HUES64 (cell line): ENCODE measurements at regions not wholly inside any gene's neighbourhood (a gene's known extent, or its start where the extent isn't known, plus 50 kb on each side); places are given as distances from the start of the nearest gene placed in this dataset.
"Not testable (repeated sequence)": the region's sequence is repeated elsewhere in the genome, so short reads cannot be mapped to it uniquely, and the experiment has no call there.

Source experiments
- H3K27ac ChIP-seq: 2 replicates; pipeline ENCODE4 v1.7.0; 2013; ENCODE audit warnings: low read depth, low read length, inconsistent platforms
- H3K27me3 ChIP-seq: 2 replicates; pipeline ENCODE4 v1.6.1; 2013; ENCODE audit warnings: mild to moderate bottlenecking, low read length; ENCODE audit not compliant: insufficient read depth
- H3K36me3 ChIP-seq: 2 replicates; pipeline ENCODE4 v1.6.1; 2013; ENCODE audit warnings: mild to moderate bottlenecking, low read length; ENCODE audit not compliant: insufficient read depth
- H3K4me1 ChIP-seq: 2 replicates; pipeline ENCODE4 v1.6.1; 2013; ENCODE audit warnings: mild to moderate bottlenecking, low read length, moderate library complexity; ENCODE audit not compliant: insufficient read depth
- H3K4me3 ChIP-seq: 2 replicates; pipeline ENCODE4 v1.5.1; 2013; ENCODE audit warnings: mild to moderate bottlenecking, low read length, moderate library complexity
- H3K9ac ChIP-seq: 2 replicates; pipeline ENCODE4 v1.6.1; 2013; ENCODE audit warnings: mild to moderate bottlenecking, low read depth, low read length
- H3K9me3 ChIP-seq: 2 replicates; pipeline ENCODE4 v1.6.1; 2013; ENCODE audit warnings: low read depth, low read length; ENCODE audit not compliant: insufficient read depth
- WGBS: fragments of 150-250, 120-280 bp; methylation state at CpG from one replicate; pipeline ENCODE4 v1.1.7; 2013; ENCODE audit warnings: missing lambda C conversion rate; 5-methylcytosine and 5-hydroxymethylcytosine counted together

GRCh38 chr3:20558161-20558560 lies 372.2 kb upstream of the SGO1 start:
- H3K27ac ChIP-seq = no peak overlapping the region

GRCh38 chr3:20556661-20557060 lies 370.7 kb upstream of the SGO1 start:
- WGBS = 100% methylated on average over 2 of the region's 4 CpGs

More at GRCh38 chr3:20558161-20558560, 372.2 kb upstream of the SGO1 start:
- Histone ChIP-seq H3K27me3 (no peaks in the 10 kb centered on the region), H3K9me3 (no peaks in the 10 kb centered on the region), H3K9ac (no peak overlapping the region), H3K4me3 (no peak overlapping the region), H3K36me3 (no peaks in the 10 kb centered on the region), H3K4me1 (no peaks in the 10 kb centered on the region)
- WGBS = 100% methylated on average over 1 of the region's 2 CpGs

DNA sequence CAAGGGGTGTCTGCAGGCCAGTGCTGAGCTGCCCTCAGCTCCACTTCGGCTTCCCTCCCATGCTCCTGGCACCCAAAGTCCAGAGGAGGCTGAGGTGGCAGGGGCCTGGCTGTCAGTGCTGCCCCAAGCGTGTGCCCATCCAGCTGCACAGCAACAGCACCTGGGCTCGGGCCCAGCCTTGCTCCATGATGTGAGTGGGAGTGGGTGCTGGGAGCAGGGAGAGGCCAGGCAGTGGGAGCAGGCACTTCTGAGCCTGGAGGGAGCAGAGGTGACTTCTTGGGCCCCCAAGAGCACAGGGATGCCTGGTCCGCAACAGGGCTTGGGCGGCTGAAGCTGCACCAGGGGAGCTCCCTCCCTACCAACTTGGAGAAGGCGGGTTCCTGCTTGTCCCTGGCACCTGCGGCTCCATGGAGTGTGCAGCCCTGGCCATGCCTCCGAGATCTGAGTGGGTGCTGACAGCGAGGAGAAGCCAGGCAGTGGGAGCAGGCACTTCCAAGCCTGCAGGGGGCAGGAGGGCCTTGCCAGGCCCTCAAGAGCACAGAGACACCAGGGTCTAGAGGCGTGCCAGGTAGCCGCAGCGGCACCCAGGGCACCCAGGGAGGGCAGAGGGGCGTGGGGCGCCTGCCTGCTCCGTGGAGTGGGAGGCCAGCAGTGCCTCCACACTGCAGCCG lies 366.7 kb upstream of the SGO1 start:
- 96% methylated on average over 16 of the region's 16 CpGs for WGBS
- no peaks in the 10 kb centered on the region for H3K36me3 ChIP-seq
- no peaks in the 10 kb centered on the region for H3K4me1 ChIP-seq
- H3K4me3 ChIP-seq = no peak overlapping the region
- no peak overlapping the region for H3K9ac ChIP-seq
- no peak overlapping the region for H3K27ac ChIP-seq
- peaks cover 3% of the 10 kb centered on the region; the same call in 1 of the 2 replicates for H3K9me3 ChIP-seq
- H3K27me3 ChIP-seq = no peaks in the 10 kb centered on the region

More at GRCh38 chr3:20556661-20557060, 370.7 kb upstream of the SGO1 start:
- H3K4me1 ChIP-seq = no peaks in the 10 kb centered on the region
- peaks cover 3% of the 10 kb centered on the region; the same call in 1 of the 2 replicates for H3K9me3 ChIP-seq
- H3K27me3 ChIP-seq = no peaks in the 10 kb centered on the region
- no peaks in the 10 kb centered on the region for H3K36me3 ChIP-seq
- H3K9ac ChIP-seq = no peak overlapping the region
- no peak overlapping the region for H3K4me3 ChIP-seq
- H3K27ac ChIP-seq = no peak overlapping the region

DNA sequence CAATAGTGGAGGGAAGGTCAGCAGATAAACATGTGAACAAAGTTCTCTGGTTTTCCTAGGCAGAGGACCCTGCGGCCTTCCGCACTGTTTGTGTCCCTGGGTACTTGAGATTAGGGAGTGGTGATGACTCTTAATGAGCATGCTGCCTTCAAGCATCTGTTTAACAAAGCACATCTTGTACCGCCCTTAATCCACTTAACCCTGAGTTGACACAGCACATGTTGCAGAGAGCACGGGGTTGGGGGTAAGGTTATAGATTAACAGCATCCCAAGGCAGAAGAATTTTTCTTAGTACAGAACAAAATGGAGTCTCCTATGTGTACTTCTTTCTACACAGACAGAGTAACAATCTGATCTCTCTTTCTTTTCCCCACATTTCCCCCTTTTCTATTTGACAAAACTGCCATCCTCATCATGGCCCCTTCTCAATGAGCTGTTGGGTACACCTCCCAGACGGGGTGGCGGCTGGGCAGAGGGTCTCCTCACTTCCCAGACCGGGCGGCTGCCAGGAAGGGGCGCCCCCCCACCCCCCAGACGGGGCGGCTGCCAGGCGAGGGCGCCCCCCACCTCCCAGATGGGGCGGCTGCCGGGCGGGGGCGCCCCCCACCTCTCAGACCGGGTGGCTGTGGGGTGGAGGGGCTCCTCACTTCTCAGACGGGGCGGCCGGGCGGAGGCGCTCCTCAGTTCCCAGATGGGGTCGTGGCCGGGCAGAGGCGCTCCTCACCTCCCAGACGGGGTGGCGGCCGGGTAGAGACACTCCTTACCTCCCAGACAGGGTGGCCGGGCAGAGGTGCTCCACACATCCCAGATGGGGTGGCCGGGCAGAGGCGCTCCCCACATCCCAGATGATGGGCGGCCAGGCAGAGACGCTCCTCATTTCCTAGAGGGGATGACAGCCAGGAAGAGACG lies 361.6 kb upstream of the SGO1 start:
- H3K27me3 ChIP-seq, H3K27ac ChIP-seq, H3K9ac ChIP-seq, H3K9me3 ChIP-seq, H3K36me3 ChIP-seq, H3K4me1 ChIP-seq, H3K4me3 ChIP-seq: not testable (repeated sequence)
- WGBS = 96% methylated on average over 29 of the region's 35 CpGs

DNA sequence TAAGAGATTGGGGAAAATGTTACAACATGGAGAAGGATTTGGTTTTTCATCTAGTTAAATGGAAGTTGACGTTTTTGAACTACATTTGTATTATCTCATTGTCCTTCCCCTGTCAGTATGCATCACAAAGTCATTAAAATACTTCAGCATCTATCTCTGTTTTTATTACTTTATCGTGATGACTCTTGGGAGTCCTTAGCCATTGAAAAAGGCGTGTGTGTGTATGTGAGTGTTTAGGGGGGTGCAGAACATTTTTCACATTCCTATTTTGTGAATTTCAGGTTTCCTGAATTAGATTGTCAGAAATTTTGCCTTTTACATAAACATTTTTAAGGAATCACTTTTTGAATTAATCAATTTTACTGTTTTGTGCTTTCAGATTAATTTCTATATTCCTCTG lies 360.6 kb upstream of the SGO1 start:
- Histone ChIP-seq H3K27me3 (no peaks in the 10 kb centered on the region), H3K27ac (no peak overlapping the region), H3K4me3 (no peak overlapping the region), H3K9ac (no peak overlapping the region), H3K4me1 (no peaks in the 10 kb centered on the region), H3K9me3 (no peaks in the 10 kb centered on the region), H3K36me3 (no peaks in the 10 kb centered on the region)
- WGBS = 96% methylated on average over 3 of the region's 3 CpGs

- H3K9me3 ChIP-seq = no peaks in the 10 kb centered on the region
- no peak overlapping the region for H3K27ac ChIP-seq
- H3K4me3 ChIP-seq = no peak overlapping the region
- H3K4me1 ChIP-seq = no peaks in the 10 kb centered on the region
- no peaks in the 10 kb centered on the region for H3K36me3 ChIP-seq
- H3K9ac ChIP-seq = no peak overlapping the region
- WGBS = 96% methylated on average over 5 of the region's 5 CpGs
- no peaks in the 10 kb centered on the region for H3K27me3 ChIP-seq
Measured at GRCh38 chr3:20543535-20544226, 357.7 kb upstream of the SGO1 start.

DNA sequence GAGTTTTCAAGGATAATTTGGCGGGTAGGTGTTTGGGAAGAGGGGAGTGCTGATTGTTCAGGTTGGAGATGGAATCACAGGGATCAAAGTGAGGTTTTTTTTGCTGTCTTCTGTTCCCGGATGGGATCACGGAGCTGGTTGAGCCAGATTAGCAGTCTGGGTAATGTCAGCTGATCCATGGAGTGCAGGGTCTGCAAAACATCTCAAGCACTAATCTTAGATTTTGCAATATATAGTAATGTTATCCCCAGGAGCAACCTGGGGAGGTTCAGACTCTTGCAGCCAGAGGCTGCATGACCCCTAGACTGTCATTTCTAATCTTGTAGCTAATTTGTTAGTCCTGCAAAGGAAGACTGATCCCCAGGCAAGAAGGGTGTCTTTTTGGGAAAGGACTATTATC lies 354.1 kb upstream of the SGO1 start:
- Histone ChIP-seq H3K9ac (no peak overlapping the region), H3K36me3 (no peaks in the 10 kb centered on the region)
- WGBS = 89% methylated on average over 3 of the region's 3 CpGs

GRCh38 chr3:20539666-20540065 lies 353.7 kb upstream of the SGO1 start:
- Histone ChIP-seq H3K36me3 (no peaks in the 10 kb centered on the region), H3K27me3 (no peaks in the 10 kb centered on the region), H3K9ac (no peak overlapping the region), H3K4me1 (no peaks in the 10 kb centered on the region), H3K4me3 (no peak overlapping the region), H3K9me3 (no peaks in the 10 kb centered on the region), H3K27ac (no peak overlapping the region)
- 85% methylated on average over 6 of the region's 6 CpGs for WGBS

More for the DNA sequence above, 354.1 kb upstream of the SGO1 start:
- H3K27ac ChIP-seq = no peak overlapping the region
- H3K9me3 ChIP-seq = no peaks in the 10 kb centered on the region
- H3K27me3 ChIP-seq = no peaks in the 10 kb centered on the region
- H3K4me1 ChIP-seq = no peaks in the 10 kb centered on the region
- H3K4me3 ChIP-seq = no peak overlapping the region

DNA sequence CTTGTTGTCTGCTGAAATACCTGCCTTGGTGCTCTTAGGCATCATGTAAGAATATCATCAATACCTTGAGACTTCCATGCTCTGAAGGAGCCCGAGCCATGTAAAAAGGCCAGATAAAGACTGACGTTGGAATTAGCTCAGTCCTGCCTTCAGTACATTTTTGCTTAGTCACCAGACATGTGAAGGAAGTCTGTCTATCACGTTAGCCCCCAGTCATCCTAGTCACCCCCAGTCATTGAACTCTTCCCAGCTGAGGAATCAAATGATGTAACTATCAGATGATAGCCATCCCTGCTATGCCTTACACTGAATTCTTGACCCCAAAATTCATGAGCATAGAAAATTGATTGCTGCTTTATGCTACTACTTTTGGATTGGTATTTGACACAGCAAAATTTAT lies 351.2 kb upstream of the SGO1 start:
- Histone ChIP-seq H3K27me3 (no peaks in the 10 kb centered on the region), H3K4me1 (no peaks in the 10 kb centered on the region), H3K36me3 (no peaks in the 10 kb centered on the region), H3K9me3 (no peaks in the 10 kb centered on the region), H3K9ac (no peak overlapping the region), H3K27ac (no peak overlapping the region), H3K4me3 (no peak overlapping the region)
- 88% methylated on average over 3 of the region's 3 CpGs for WGBS

GRCh38 chr3:20529911-20530310 lies 343.9 kb upstream of the SGO1 start:
- H3K36me3 ChIP-seq = no peaks in the 10 kb centered on the region
- H3K4me1 ChIP-seq = no peaks in the 10 kb centered on the region
- no peak overlapping the region for H3K27ac ChIP-seq
- over 99% methylated on average over 4 of the region's 5 CpGs for WGBS
- no peaks in the 10 kb centered on the region for H3K27me3 ChIP-seq
- no peak overlapping the region for H3K4me3 ChIP-seq
- H3K9ac ChIP-seq = no peak overlapping the region
- no peaks in the 10 kb centered on the region for H3K9me3 ChIP-seq

GRCh38 chr3:20528180-20528770 lies 342.3 kb upstream of the SGO1 start:
- no peaks in the 10 kb centered on the region for H3K36me3 ChIP-seq
- 89% methylated on average over 3 of the region's 5 CpGs for WGBS

More at GRCh38 chr3:20528180-20528770, 342.3 kb upstream of the SGO1 start:
- no peak overlapping the region for H3K27ac ChIP-seq
- H3K4me1 ChIP-seq = no peaks in the 10 kb centered on the region
- H3K9ac ChIP-seq = no peak overlapping the region
- no peaks in the 10 kb centered on the region for H3K27me3 ChIP-seq
- no peak overlapping the region for H3K4me3 ChIP-seq
- no peaks in the 10 kb centered on the region for H3K9me3 ChIP-seq
